ENCODE measurements at regions not wholly inside any gene's neighbourhood (a gene's known extent, or its start where the extent isn't known, plus 50 kb on each side); places are given as distances from the start of the nearest gene placed in this dataset.

DNA sequence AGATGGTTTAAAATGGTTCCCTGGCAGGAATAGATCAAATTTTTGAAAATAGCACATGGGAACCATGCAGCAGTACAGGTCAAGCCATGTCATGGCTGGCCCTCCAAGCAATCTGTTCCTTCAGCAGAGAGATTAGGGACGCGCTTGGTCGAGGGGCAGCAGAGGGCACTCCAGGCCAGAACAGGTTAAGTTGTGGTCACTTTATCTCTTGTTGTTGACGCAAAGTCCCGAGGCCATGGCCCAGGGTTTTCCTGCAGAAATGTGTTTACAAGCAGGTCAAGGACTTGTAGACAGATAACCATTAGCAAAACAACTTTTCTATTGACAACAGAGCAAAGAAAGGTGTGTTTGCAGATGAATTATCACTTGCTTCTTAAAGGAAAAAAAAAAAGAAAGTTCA lies 570.0 kb upstream of the NR2F2 start:
- TF ChIP-seq, protein P1, sequence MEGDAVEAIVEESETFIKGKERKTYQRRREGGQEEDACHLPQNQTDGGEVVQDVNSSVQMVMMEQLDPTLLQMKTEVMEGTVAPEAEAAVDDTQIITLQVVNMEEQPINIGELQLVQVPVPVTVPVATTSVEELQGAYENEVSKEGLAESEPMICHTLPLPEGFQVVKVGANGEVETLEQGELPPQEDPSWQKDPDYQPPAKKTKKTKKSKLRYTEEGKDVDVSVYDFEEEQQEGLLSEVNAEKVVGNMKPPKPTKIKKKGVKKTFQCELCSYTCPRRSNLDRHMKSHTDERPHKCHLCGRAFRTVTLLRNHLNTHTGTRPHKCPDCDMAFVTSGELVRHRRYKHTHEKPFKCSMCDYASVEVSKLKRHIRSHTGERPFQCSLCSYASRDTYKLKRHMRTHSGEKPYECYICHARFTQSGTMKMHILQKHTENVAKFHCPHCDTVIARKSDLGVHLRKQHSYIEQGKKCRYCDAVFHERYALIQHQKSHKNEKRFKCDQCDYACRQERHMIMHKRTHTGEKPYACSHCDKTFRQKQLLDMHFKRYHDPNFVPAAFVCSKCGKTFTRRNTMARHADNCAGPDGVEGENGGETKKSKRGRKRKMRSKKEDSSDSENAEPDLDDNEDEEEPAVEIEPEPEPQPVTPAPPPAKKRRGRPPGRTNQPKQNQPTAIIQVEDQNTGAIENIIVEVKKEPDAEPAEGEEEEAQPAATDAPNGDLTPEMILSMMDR (conservative IDR thresholded peaks at IDR 0.05; ENCODE audit: low read depth, low read length): no peak
- TF ChIP-seq EZH2 (IDR thresholded peaks at IDR 0.05; ENCODE audit: borderline replicate concordance, low read depth, low read length, poor library complexity, severe bottlenecking): no peak
